Lower leg skin (tissue), 4 donors: ENCODE measurements at regions not wholly inside any gene's neighbourhood (a gene's known extent, or its start where the extent isn't known, plus 50 kb on each side); places are given as distances from the start of the nearest gene placed in this dataset.
A peak's percentile ranks its signal among the peaks of the same experiment; 100 is the strongest.

Experiments
- DNase-seq, 2 donors: peaks; one replicate each; pipeline ENCODE4 v3.0.0-alpha.2; 2019; ENCODE audit warnings: low spot score in 2 of 2
- H3K4me3 ChIP-seq: fragments of 200-600 bp; sonication (generic); 2 replicates; pipeline ENCODE4 v1.5.1; 2017; ENCODE audit warnings: mild to moderate bottlenecking, low read depth; ENCODE audit not compliant: poor library complexity, severe bottlenecking
- CTCF ChIP-seq, 3 donors: fragments of 450-650 bp; IDR thresholded peaks; one replicate each; pipeline ENCODE4 v1.5.1; 2016; ENCODE audit warnings: antibody characterized with exemption in 3 of 3, mild to moderate bottlenecking in 3 of 3, moderate library complexity in 2 of 3
- POLR2A ChIP-seq, 2 donors: fragments of 450-650 bp; IDR thresholded peaks; one replicate each; pipeline ENCODE4 v1.6.1; 2016 to 2017; ENCODE audit warnings: antibody characterized with exemption in 2 of 2, mild to moderate bottlenecking in 1 of 2, moderate library complexity in 1 of 2
- WGBS, 2 donors: methylation state at CpG; one replicate each; pipeline ENCODE4 v1.1.5; 2018; 5-methylcytosine and 5-hydroxymethylcytosine counted together
- intact Hi-C: fragments of 100-400 bp; cut with DNase I; formaldehyde crosslinking; loops from one replicate; pipeline ENCODE4 v1.15.0; 2023; ENCODE audit warnings: low total_unique reads

- WGBS, 2 donors = 19 to 20% methylated on average over 8 of the region's 8 CpGs
- DNase-seq = no peak
- no peak overlapping the region for H3K4me3 ChIP-seq
- intact Hi-C loops = no loop called here
- TF ChIP-seq POLR2A (IDR thresholded peaks at IDR 0.05) (no peak), CTCF (IDR thresholded peaks at IDR 0.05) (no peak)
These were observed 105.1 kb upstream of the MXRA5 start for GRCh38 chrX:3451571-3451970.

GRCh38 chrX:3450881-3451570 lies 104.6 kb upstream of the MXRA5 start:
- no peak overlapping the region for H3K4me3 ChIP-seq
- no peak for TF ChIP-seq POLR2A (IDR thresholded peaks at IDR 0.05)
- TF ChIP-seq CTCF (IDR thresholded peaks at IDR 0.05) = no peak
- intact Hi-C loops = no loop called here
- peak in 1 of 2 donors; percentile 13 for DNase-seq
- WGBS, 2 donors = 11% methylated on average over 3 of the region's 3 CpGs

- DNase-seq = no peak
- TF ChIP-seq CTCF (IDR thresholded peaks at IDR 0.05) (no peak), POLR2A (IDR thresholded peaks at IDR 0.05) (no peak)
- H3K4me3 ChIP-seq = no peak overlapping the region
- intact Hi-C loops = no loop called here
- WGBS, 2 donors = 56 to 60% methylated on average over 4 of the region's 4 CpGs
These were observed 102.8 kb upstream of the MXRA5 start for GRCh38 chrX:3449287-3449686.

- H3K4me3 ChIP-seq = no peak overlapping the region
- DNase-seq = no peak
- WGBS, 2 donors = 68 to 75% methylated on average over 4 of the region's 4 CpGs
- no peak for TF ChIP-seq POLR2A (IDR thresholded peaks at IDR 0.05)
- TF ChIP-seq CTCF (IDR thresholded peaks at IDR 0.05) = no peak
- intact Hi-C loops = no loop called here
These were observed 102.1 kb upstream of the MXRA5 start for GRCh38 chrX:3448563-3448962.

GRCh38 chrX:3445806-3446490 lies 99.5 kb upstream of the MXRA5 start:
- no peak for TF ChIP-seq POLR2A (IDR thresholded peaks at IDR 0.05)
- TF ChIP-seq CTCF (IDR thresholded peaks at IDR 0.05) = no peak
- DNase-seq = no peak
- intact Hi-C loops = no loop called here
- H3K4me3 ChIP-seq = no peak overlapping the region
- 80 to 89% methylated on average over 4 of the region's 4 CpGs for WGBS, 2 donors
